HCT116 (cell line): ENCODE measurements at regions not wholly inside any gene's neighbourhood (a gene's known extent, or its start where the extent isn't known, plus 50 kb on each side); places are given as distances from the start of the nearest gene placed in this dataset.

Source experiments
- ATAC-seq: fragments of 200-7000 bp; cut with Tn5 transposase; 2 replicates; pipeline ENCODE4 v1.9.1; 2020; ENCODE audit warnings: mild to moderate bottlenecking, moderate library complexity
- BruUV-seq: library from RNA; stranded (reverse); fragments of 400-500 nt; replicated peaks from 2 replicates; lab custom pipeline; 2021; lab: Mats Ljungman, UMichigan
- CTCF ChIA-PET: fragments of 300-600 bp; sonication (Branson Sonifier 250); formaldehyde crosslinking; loops from one replicate; lab custom pipeline; 2021; ENCODE audit warnings: antibody characterized with exemption; lab: Charles Lee
- POLR2A ChIA-PET: fragments of 300-600, 350-600 bp; sonication (Branson Sonifier 250); formaldehyde crosslinking; loops from one replicate; lab custom pipeline; 2021; ENCODE audit warnings: antibody characterized with exemption; lab: Charles Lee
- RAD21 ChIA-PET, 2 experiments: fragments of 300-600 bp; sonication (Branson Sonifier 250); formaldehyde crosslinking; loops; one replicate each; lab custom pipeline; 2023; ENCODE audit warnings: low total read pairs in 2 of 2; ENCODE audit not compliant: uncharacterized antibody in 2 of 2, unreplicated experiment in 2 of 2, low non-redundant PET in 1 of 2; lab: Charles Lee
- DNase-seq: peaks from one replicate; pipeline ENCODE4 v3.0.0-alpha.2; 2010; ENCODE audit warnings: low read depth, low spot score
- H2AFZ ChIP-seq: fragments of 200-600 bp; shearing (Covaris generic), sonication (generic); 2 replicates; pipeline ENCODE4 v1.6.1; 2017; ENCODE audit warnings: low read depth, mixed run types, mixed read lengths, antibody characterized with exemption, low read length; ENCODE audit not compliant: poor library complexity, severe bottlenecking
- H3K27ac ChIP-seq: 2 replicates; pipeline ENCODE4 v1.5.1; 2012; ENCODE audit warnings: low read depth, low read length
- H3K27me3 ChIP-seq: fragments of 200-600 bp; sonication (generic); 2 replicates; pipeline ENCODE4 v1.6.1; 2016; ENCODE audit warnings: mixed run types, low read length, mixed read lengths; ENCODE audit not compliant: insufficient read depth
- H3K36me3 ChIP-seq, 2 experiments: fragments of 200-500 bp in 1 of 2; fragments of 200-600 bp in 1 of 2; sonication (Bioruptor generic) in 1 of 2; sonication (generic) in 1 of 2; 2 replicates each; pipeline versions ENCODE4 v1.5.1 to v1.6.1; 2014 to 2016; ENCODE audit warnings: low read length in 2 of 2, inconsistent platforms in 1 of 2, mixed read lengths in 1 of 2, mixed run types in 1 of 2; ENCODE audit not compliant: insufficient read depth in 2 of 2, control insufficient read depth in 1 of 2
- H3K4me1 ChIP-seq, 2 experiments: fragments of 200-600 bp in 1 of 2; sonication (generic) in 1 of 2; 2 replicates each; pipeline versions ENCODE4 v1.5.1 to v1.6.1; 2012 to 2017; ENCODE audit warnings: low read length in 2 of 2, inconsistent platforms in 1 of 2, mild to moderate bottlenecking in 1 of 2, mixed read lengths in 1 of 2, mixed run types in 1 of 2, moderate library complexity in 1 of 2; ENCODE audit not compliant: insufficient read depth in 2 of 2, control insufficient read depth in 1 of 2
- H3K4me2 ChIP-seq: fragments of 200-600 bp; sonication (generic); 2 replicates; pipeline ENCODE4 v1.6.1; 2017; ENCODE audit warnings: mixed run types, low read length, mixed read lengths
- H3K4me3 ChIP-seq, 2 experiments: fragments of 200-600 bp in 1 of 2; sonication (generic) in 1 of 2; replicated peaks in 1 of 2; 2 replicates each; pipeline ENCODE4 v1.5.1; 2011 to 2016; ENCODE audit warnings: low read length in 2 of 2, control low read depth in 1 of 2, low read depth in 1 of 2, mild to moderate bottlenecking in 1 of 2, mixed read lengths in 1 of 2, mixed run types in 1 of 2
- H3K79me2 ChIP-seq: fragments of 200-600 bp; sonication (generic); 2 replicates; pipeline ENCODE4 v1.6.1; 2017; ENCODE audit warnings: mild to moderate bottlenecking, mixed run types, low read length, moderate library complexity, mixed read lengths; ENCODE audit not compliant: insufficient read depth
- H3K9ac ChIP-seq: fragments of 200-600 bp; sonication (generic); 2 replicates; pipeline ENCODE4 v1.6.1; 2016; ENCODE audit warnings: low read length, mixed read lengths
- H3K9me2 ChIP-seq: fragments of 200-600 bp; sonication (generic), shearing (Covaris generic); 2 replicates; pipeline ENCODE4 v1.6.1; 2017; ENCODE audit warnings: mixed run types, mild to moderate bottlenecking, moderate library complexity; ENCODE audit not compliant: insufficient read depth
- H3K9me3 ChIP-seq, 2 experiments: fragments of 200-500 bp in 1 of 2; fragments of 200-600 bp in 1 of 2; sonication (Bioruptor generic) in 1 of 2; sonication (generic) in 1 of 2; 2 replicates each; pipeline ENCODE4 v1.6.1; 2014 to 2017; ENCODE audit warnings: low read length in 2 of 2, mixed read lengths in 2 of 2, inconsistent platforms in 1 of 2, low read depth in 1 of 2, mild to moderate bottlenecking in 1 of 2, mixed run types in 1 of 2, moderate library complexity in 1 of 2; ENCODE audit not compliant: control insufficient read depth in 1 of 2, insufficient read depth in 1 of 2
- H4K20me1 ChIP-seq: fragments of 200-600 bp; sonication (generic), shearing (Covaris generic); 2 replicates; pipeline ENCODE4 v1.6.1; 2017; ENCODE audit warnings: mixed run types, mild to moderate bottlenecking, moderate library complexity; ENCODE audit not compliant: insufficient read depth
- ATF3 ChIP-seq: IDR thresholded peaks from 2 replicates; pipeline ENCODE4 v1.6.1; 2012
- CBX3 ChIP-seq: IDR thresholded peaks from 2 replicates; pipeline ENCODE4 v1.6.1; 2012; ENCODE audit warnings: low read depth
- CEBPB ChIP-seq: IDR thresholded peaks from 2 replicates; pipeline ENCODE4 v1.6.1; 2012; ENCODE audit warnings: low read depth
- CTCF ChIP-seq, 3 experiments: fragments of 200-600 bp in 1 of 3; sonication (generic) in 1 of 3; IDR thresholded peaks in 2 of 3; conservative IDR thresholded peaks in 1 of 3; 2 replicates each; pipeline ENCODE4 v1.5.1; 2012 to 2017; ENCODE audit warnings: low read depth in 2 of 3, low read length in 2 of 3, antibody characterized with exemption in 1 of 3, borderline replicate concordance in 1 of 3, control low read depth in 1 of 3, mild to moderate bottlenecking in 1 of 3, mixed read lengths in 1 of 3, mixed run types in 1 of 3, moderate library complexity in 1 of 3; ENCODE audit not compliant: insufficient read depth in 1 of 3
- ELF1 ChIP-seq: IDR thresholded peaks from 2 replicates; pipeline ENCODE4 v1.6.1; 2012; ENCODE audit warnings: low read depth, borderline replicate concordance
- EZH2 ChIP-seq: fragments of 200-600 bp; sonication (generic); IDR thresholded peaks from 2 replicates; pipeline ENCODE4 v1.6.1; 2017; ENCODE audit warnings: antibody characterized with exemption, mixed run types
- EZH2phosphoT487 ChIP-seq: fragments of 200-600 bp; IDR thresholded peaks from 2 replicates; pipeline ENCODE4 v1.6.1; 2018; ENCODE audit warnings: antibody characterized with exemption, borderline replicate concordance
- FOSL1 ChIP-seq: IDR thresholded peaks from 2 replicates; pipeline ENCODE4 v1.6.1; 2012; ENCODE audit warnings: low read depth
- JUND ChIP-seq: IDR thresholded peaks from 2 replicates; pipeline ENCODE4 v1.6.1; 2012
- POLR2A ChIP-seq: IDR thresholded peaks from 2 replicates; pipeline ENCODE4 v1.7.0; 2011; ENCODE audit warnings: borderline replicate concordance; ENCODE audit not compliant: insufficient read depth, insufficient read length; ENCODE audit errors: extremely low read depth
- POLR2AphosphoS5 ChIP-seq: IDR thresholded peaks from 2 replicates; pipeline ENCODE4 v1.6.1; 2011; ENCODE audit warnings: mild to moderate bottlenecking, low read depth, low read length, moderate library complexity
- RAD21 ChIP-seq: IDR thresholded peaks from 2 replicates; pipeline ENCODE4 v1.6.1; 2012; ENCODE audit warnings: low read depth, mild to moderate bottlenecking
- SIN3A ChIP-seq: IDR thresholded peaks from 2 replicates; pipeline ENCODE4 v1.6.1; 2012; ENCODE audit warnings: low read depth
- SP1 ChIP-seq: IDR thresholded peaks from 2 replicates; pipeline ENCODE4 v1.6.1; 2012; ENCODE audit warnings: low read depth
- SRF ChIP-seq: IDR thresholded peaks from 2 replicates; pipeline ENCODE4 v1.6.1; 2012; ENCODE audit warnings: low read depth
- TCF7L2 ChIP-seq: IDR thresholded peaks from 2 replicates; pipeline ENCODE4 v1.7.0; 2011; ENCODE audit warnings: borderline replicate concordance, inconsistent platforms; ENCODE audit not compliant: insufficient read depth, insufficient read length; ENCODE audit errors: extremely low read depth
- ZBTB33 ChIP-seq: IDR thresholded peaks from 2 replicates; pipeline ENCODE4 v1.6.1; 2011; ENCODE audit warnings: mild to moderate bottlenecking, low read length, moderate library complexity; ENCODE audit not compliant: insufficient replicate concordance; ENCODE audit errors: extremely low read depth
- ZNF274 ChIP-seq: fragments of 200-500 bp; sonication (Bioruptor generic); IDR thresholded peaks from 2 replicates; pipeline ENCODE4 v1.6.1; 2014; ENCODE audit warnings: mild to moderate bottlenecking, low read depth, low read length, inconsistent platforms
- intact Hi-C: fragments of 100-400 bp; cut with micrococcal nuclease; formaldehyde crosslinking; loops from 2 replicates; pipeline ENCODE4 v1.10.0; 2022
- TF ChIP-seq, protein P1 (sequence below): IDR thresholded peaks from 2 replicates; pipeline ENCODE4 v1.6.1; 2012
- TF ChIP-seq, protein P2 (sequence below): IDR thresholded peaks from 2 replicates; pipeline ENCODE4 v1.6.1; 2012; ENCODE audit warnings: low read depth

GRCh38 chr4:125801373-125801772 is 486.6 kb downstream of the FAT4 start:
- DNase-seq (no peak), ATAC-seq (no peak)
- no peaks in the 10 kb centered on the region for H4K20me1 ChIP-seq
- H3K4me3 ChIP-seq: no peak overlapping the region
- no peaks in the 10 kb centered on the region for H3K79me2 ChIP-seq
- ChIA-PET POLR2A (no interaction called here), RAD21 (no interaction called here), CTCF (no interaction called here)
- intact Hi-C loops: no loop called here
- no peak for TF ChIP-seq EZH2
- no peak for TF ChIP-seq SRF
- TF ChIP-seq, protein P1, sequence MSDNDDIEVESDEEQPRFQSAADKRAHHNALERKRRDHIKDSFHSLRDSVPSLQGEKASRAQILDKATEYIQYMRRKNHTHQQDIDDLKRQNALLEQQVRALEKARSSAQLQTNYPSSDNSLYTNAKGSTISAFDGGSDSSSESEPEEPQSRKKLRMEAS: no peak
- TF ChIP-seq FOSL1: no peak
- no peak for TF ChIP-seq CBX3
- no peak for TF ChIP-seq POLR2AphosphoS5
- TF ChIP-seq ATF3: no peak
- no peak for TF ChIP-seq CTCF (IDR thresholded peaks at IDR 0.05 in 2 of 3, conservative IDR thresholded peaks at IDR 0.05 in 1 of 3; ENCODE audit: borderline replicate concordance in 1 of 3, insufficient read depth in 1 of 3, low read depth in 2 of 3, low read length in 2 of 3)
- no peak for TF ChIP-seq POLR2A
- no peak for TF ChIP-seq CEBPB
- TF ChIP-seq ELF1: no peak
- no peak for TF ChIP-seq TCF7L2
- TF ChIP-seq ZNF274: no peak
- TF ChIP-seq SIN3A: no peak
- TF ChIP-seq EZH2phosphoT487: no peak
- TF ChIP-seq JUND: no peak
- TF ChIP-seq, protein P2, sequence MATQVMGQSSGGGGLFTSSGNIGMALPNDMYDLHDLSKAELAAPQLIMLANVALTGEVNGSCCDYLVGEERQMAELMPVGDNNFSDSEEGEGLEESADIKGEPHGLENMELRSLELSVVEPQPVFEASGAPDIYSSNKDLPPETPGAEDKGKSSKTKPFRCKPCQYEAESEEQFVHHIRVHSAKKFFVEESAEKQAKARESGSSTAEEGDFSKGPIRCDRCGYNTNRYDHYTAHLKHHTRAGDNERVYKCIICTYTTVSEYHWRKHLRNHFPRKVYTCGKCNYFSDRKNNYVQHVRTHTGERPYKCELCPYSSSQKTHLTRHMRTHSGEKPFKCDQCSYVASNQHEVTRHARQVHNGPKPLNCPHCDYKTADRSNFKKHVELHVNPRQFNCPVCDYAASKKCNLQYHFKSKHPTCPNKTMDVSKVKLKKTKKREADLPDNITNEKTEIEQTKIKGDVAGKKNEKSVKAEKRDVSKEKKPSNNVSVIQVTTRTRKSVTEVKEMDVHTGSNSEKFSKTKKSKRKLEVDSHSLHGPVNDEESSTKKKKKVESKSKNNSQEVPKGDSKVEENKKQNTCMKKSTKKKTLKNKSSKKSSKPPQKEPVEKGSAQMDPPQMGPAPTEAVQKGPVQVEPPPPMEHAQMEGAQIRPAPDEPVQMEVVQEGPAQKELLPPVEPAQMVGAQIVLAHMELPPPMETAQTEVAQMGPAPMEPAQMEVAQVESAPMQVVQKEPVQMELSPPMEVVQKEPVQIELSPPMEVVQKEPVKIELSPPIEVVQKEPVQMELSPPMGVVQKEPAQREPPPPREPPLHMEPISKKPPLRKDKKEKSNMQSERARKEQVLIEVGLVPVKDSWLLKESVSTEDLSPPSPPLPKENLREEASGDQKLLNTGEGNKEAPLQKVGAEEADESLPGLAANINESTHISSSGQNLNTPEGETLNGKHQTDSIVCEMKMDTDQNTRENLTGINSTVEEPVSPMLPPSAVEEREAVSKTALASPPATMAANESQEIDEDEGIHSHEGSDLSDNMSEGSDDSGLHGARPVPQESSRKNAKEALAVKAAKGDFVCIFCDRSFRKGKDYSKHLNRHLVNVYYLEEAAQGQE: no peak
- no peak for TF ChIP-seq ZBTB33
- no peak for TF ChIP-seq RAD21
- no peak for TF ChIP-seq SP1
- H3K27me3 ChIP-seq: no peaks in the 10 kb centered on the region
- H3K27ac ChIP-seq: no peak overlapping the region
- no peaks in the 10 kb centered on the region for H3K9me2 ChIP-seq
- H3K9me3 ChIP-seq: no peaks in the 10 kb centered on the region
- no peaks in the 10 kb centered on the region for H3K4me1 ChIP-seq
- BruUV-seq: no TSS peak
- H3K4me2 ChIP-seq: no peak overlapping the region
- H2AFZ ChIP-seq: no peak overlapping the region
- H3K36me3 ChIP-seq: no peaks in the 10 kb centered on the region
- no peak overlapping the region for H3K9ac ChIP-seq
